Heart right ventricle (tissue), 16 donors: ENCODE measurements at regions not wholly inside any gene's neighbourhood (a gene's known extent, or its start where the extent isn't known, plus 50 kb on each side); places are given as distances from the start of the nearest gene placed in this dataset.
A peak's percentile ranks its signal among the peaks of the same experiment; 100 is the strongest.

Source experiments
- ATAC-seq, 8 donors: fragments of 200-7000 bp; cut with Tn5 transposase; one replicate each; pipeline ENCODE4 v1.9.1; 2020; ENCODE audit warnings: mild to moderate bottlenecking in 8 of 8, moderate library complexity in 8 of 8, moderate number of reproducible peaks in 1 of 8
- DNase-seq, 2 donors: peaks; one replicate each; pipeline ENCODE4 v3.0.0-alpha.2; 2020
- H3K27ac ChIP-seq, 10 donors: fragments of 200-600 bp; sonication (generic) in 2 of 10; one replicate each; pipeline versions ENCODE4 v1.5.0 to v1.8.0; 2020 to 2022; ENCODE audit warnings: mild to moderate bottlenecking in 3 of 10
- H3K27me3 ChIP-seq, 7 donors: fragments of 200-600 bp; one replicate each; pipeline ENCODE4 v1.8.0; 2021 to 2022; ENCODE audit warnings: mild to moderate bottlenecking in 2 of 7
- H3K36me3 ChIP-seq, 9 donors: fragments of 200-600 bp; sonication (generic) in 1 of 9; one replicate each; pipeline versions ENCODE4 v1.5.0 to v1.8.0; 2020 to 2022; ENCODE audit warnings: mild to moderate bottlenecking in 2 of 9
- H3K4me1 ChIP-seq, 9 donors: fragments of 200-600 bp; sonication (generic) in 1 of 9; one replicate each; pipeline versions ENCODE4 v1.5.0 to v1.8.0; 2020 to 2022; ENCODE audit warnings: mild to moderate bottlenecking in 4 of 9
- H3K4me3 ChIP-seq, 10 donors: fragments of 200-600 bp; sonication (generic) in 2 of 10; one replicate each; pipeline versions ENCODE4 v1.5.0 to v1.8.0; 2020 to 2022; ENCODE audit warnings: mild to moderate bottlenecking in 7 of 10, moderate library complexity in 2 of 10
- H3K9me3 ChIP-seq, 11 donors: fragments of 200-600 bp in 10 of 11; sonication (generic) in 2 of 11; one replicate each; pipeline versions ENCODE4 v1.5.0 to v1.8.0; 2013 to 2022; ENCODE audit warnings: mild to moderate bottlenecking in 2 of 11, control low read depth in 1 of 11, moderate library complexity in 1 of 11
- CTCF ChIP-seq, 9 donors: fragments of 200-600 bp; sonication (generic) in 2 of 9; IDR thresholded peaks; one replicate each; pipeline versions ENCODE4 v1.5.0 to v1.8.0; 2021 to 2022; ENCODE audit warnings: antibody characterized with exemption in 9 of 9, mild to moderate bottlenecking in 5 of 9, moderate library complexity in 1 of 9
- WGBS, 2 donors: extraction: QIAGEN DNeasy Blood & Tissue Kit; methylation state at CpG; one replicate each; pipeline ENCODE4 v1.1.7; 2013; ENCODE audit warnings: inconsistent platforms in 1 of 2; 5-methylcytosine and 5-hydroxymethylcytosine counted together
- intact Hi-C, 10 donors: fragments of 100-400 bp; cut with DNase I; formaldehyde crosslinking; loops; one replicate each; pipeline versions ENCODE4 v1.11.1 to v1.14.2; 2022
- donor health status: Arrhythmogenic right ventricular cardiomyopathy.
- donor health status: ischemic (EF 13 %, LVEDD 7.1; RV severe dilation, severe dysfunction).
- donor health status: healthy with polysubstance abuse.
- donor health status: DM: no; HTN: yes; CAD: no.
- donor health status: DM: no; HTN: no; CAD: no.
- donor health status: ischemic (EF 25% LVEDD 6.9; RV normal size, moderate dysfunction).
- donor health status: ischemic (EF 25% LVEDD 5.7; RV mildly dilated, moderate dysfunction).
- donor health status: healthy.
- donor health status: DM: yes; HTN: yes; CAD: no.
- donor health status: Ischemic cardiomyopathy.
- donor health status: ischemic (EF 35%, LVEDD 5.7; RV mildly dilated, moderate dysfunction).
- donor health status: nonischemic (EF 11% LVEDD 7.7; RV severe dilation, severe dysfunction).
- donor health status: DM: yes; HTN: yes; CAD: no.
- donor health status: PGD.
- donor health status: ischemic (EF 29% LVEDD 5.4; RV normal size, mild dysfunction).
- donor health status: nonischemic (EF 23%, LVEDD 6.1; RV moderate dilation, normal function).

GRCh38 chr3:59254433-59254832, 204.6 kb upstream of the CFAP20DC start:
- no peak overlapping the region for H3K4me3 ChIP-seq
- no peaks in the 10 kb centered on the region for H3K36me3 ChIP-seq
- H3K27ac ChIP-seq: no peak overlapping the region
- peak in 4 of 8 donors; percentile 28 to 62 (median 53) for ATAC-seq
- H3K4me1 ChIP-seq: peaks cover 0 to 7% (median 1%) of the 10 kb centered on the region in 9 donors
- TF ChIP-seq CTCF (IDR thresholded peaks at IDR 0.05): no peak
- WGBS, 2 donors: 43 to 56% methylated on average over 7 of the region's 7 CpGs
- H3K27me3 ChIP-seq: no peaks in the 10 kb centered on the region
- peak in 1 of 2 donors; percentile 11 for DNase-seq
- H3K9me3 ChIP-seq: no peaks in the 10 kb centered on the region
- intact Hi-C loops: no loop called here

GRCh38 chr3:59253523-59253922, 203.7 kb upstream of the CFAP20DC start:
- Histone ChIP-seq H3K27ac (no peak overlapping the region), H3K27me3 (no peaks in the 10 kb centered on the region), H3K36me3 (no peaks in the 10 kb centered on the region), H3K4me1 (peaks cover 0 to 12% (median 6%) of the 10 kb centered on the region in 9 donors), H3K9me3 (no peaks in the 10 kb centered on the region), H3K4me3 (no peak overlapping the region)
- intact Hi-C loops: no loop called here
- ATAC-seq (no peak), DNase-seq (no peak)
- 74 to 87% methylated on average over 2 of the region's 2 CpGs for WGBS, 2 donors
- TF ChIP-seq CTCF (IDR thresholded peaks at IDR 0.05): no peak

GRCh38 chr3:59251869-59252268, 202.0 kb upstream of the CFAP20DC start:
- no peak for DNase-seq
- H3K9me3 ChIP-seq: no peaks in the 10 kb centered on the region
- no peak overlapping the region for H3K4me3 ChIP-seq
- WGBS, 2 donors: 62 to 73% methylated on average over 3 of the region's 3 CpGs
- peak in 2 of 8 donors; percentile 47 to 55 for ATAC-seq
- no peak for TF ChIP-seq CTCF (IDR thresholded peaks at IDR 0.05)
- intact Hi-C loops: no loop called here
- H3K27me3 ChIP-seq: no peaks in the 10 kb centered on the region
- peaks cover 0 to 12% (median 6%) of the 10 kb centered on the region in 9 donors for H3K4me1 ChIP-seq
- no peaks in the 10 kb centered on the region for H3K36me3 ChIP-seq
- H3K27ac ChIP-seq: no peak overlapping the region

GRCh38 chr3:59250600-59250999, 200.8 kb upstream of the CFAP20DC start:
- Histone ChIP-seq H3K27ac (no peak overlapping the region), H3K36me3 (no peaks in the 10 kb centered on the region), H3K4me3 (no peak overlapping the region), H3K4me1 (peaks cover 0 to 22% (median 11%) of the 10 kb centered on the region in 9 donors), H3K27me3 (no peaks in the 10 kb centered on the region), H3K9me3 (no peaks in the 10 kb centered on the region)
- TF ChIP-seq CTCF (IDR thresholded peaks at IDR 0.05): no peak
- no peak for ATAC-seq
- intact Hi-C loops: no loop called here
- DNase-seq: no peak
